ENCODE measurements at regions not wholly inside any gene's neighbourhood (a gene's known extent, or its start where the extent isn't known, plus 50 kb on each side); places are given as distances from the start of the nearest gene placed in this dataset.

- TF ChIP-seq ZNF280B (CRISPR knock-in tag; IDR thresholded peaks at IDR 0.05; ENCODE audit: borderline replicate concordance), result no peak
- TF ChIP-seq AGO1 (IDR thresholded peaks at IDR 0.05; ENCODE audit: low read depth, low read length, poor library complexity, severe bottlenecking), result no peak
- no peak for TF ChIP-seq ZNF652 (CRISPR knock-in tag; IDR thresholded peaks at IDR 0.05; ENCODE audit: borderline replicate concordance, low read depth)
- TF ChIP-seq SOX13 (IDR thresholded peaks at IDR 0.05), result no peak
- no peak for TF ChIP-seq SOX13 (CRISPR knock-in tag; conservative IDR thresholded peaks at IDR 0.05 in 1 of 2, IDR thresholded peaks at IDR 0.05 in 1 of 2)
- TF ChIP-seq EP300 (IDR thresholded peaks at IDR 0.05; ENCODE audit: low read depth in 2 of 2, low read length in 2 of 2), result no peak
- no peak for TF ChIP-seq EP300 (CRISPR knock-in tag; IDR thresholded peaks at IDR 0.05; ENCODE audit: borderline replicate concordance)
- no peak for TF ChIP-seq IRF2 (CRISPR knock-in tag; IDR thresholded peaks at IDR 0.05)
- TF ChIP-seq HNRNPLL (IDR thresholded peaks at IDR 0.05; ENCODE audit: low read depth, low read length, poor library complexity, severe bottlenecking), result no peak
These were observed 144.0 kb upstream of the OPCML start (continued) for GRCh38 chr11:133676265-133676664.

GRCh38 chr11:133669371-133670053, 137.2 kb upstream of the OPCML start:
- CTCF ChIA-PET (ENCODE audit: low intra/inter-chr PET ratio, low total read pairs), result no interaction called here
- H2AFZ ChIP-seq (ENCODE audit: low read length), result no peak overlapping the region
- H4K20me1 ChIP-seq (ENCODE audit: insufficient read depth, low read length), result no peaks in the 10 kb centered on the region
- no peaks in the 10 kb centered on the region for H3K36me3 ChIP-seq (replicated peaks in 1 of 2; ENCODE audit: control insufficient read depth in 1 of 2, insufficient read depth in 2 of 2, low read length in 2 of 2)
- H3K4me3 ChIP-seq (replicated peaks in 1 of 3; ENCODE audit: insufficient read depth in 1 of 3, low read depth in 2 of 3, low read length in 3 of 3), result no peak overlapping the region
- no peak overlapping the region for H3K27ac ChIP-seq (ENCODE audit: extremely low read length, insufficient read depth, low read length)
- H3K27me3 ChIP-seq (ENCODE audit: control insufficient read depth in 1 of 2, insufficient read depth in 2 of 2, low read length in 2 of 2), result no peaks in the 10 kb centered on the region
- H3K79me2 ChIP-seq (ENCODE audit: insufficient read depth, low read length), result no peaks in the 10 kb centered on the region
- BruUV-seq (replicated peaks), result no TSS peak
- FAIRE-seq (no peak), DNase-seq (ENCODE audit: low spot score) (no peak), ATAC-seq (no peak)
- no peak overlapping the region for H3K4me2 ChIP-seq (ENCODE audit: low read depth, low read length)
- POLR2A ChIA-PET, result no interaction called here
- no peaks in the 10 kb centered on the region for H3K4me1 ChIP-seq (ENCODE audit: insufficient read depth, low read length)
- no peak overlapping the region for H3K9ac ChIP-seq (ENCODE audit: insufficient read depth, low read depth, low read length)
- no peaks in the 10 kb centered on the region for H3K9me3 ChIP-seq (ENCODE audit: low read length)
- in situ Hi-C loops (cut with HindIII; ENCODE audit: extremely low pct_ligation_motif_present, low pct_unique_long_range_greater_than_20kb) (no loop called here), intact Hi-C loops (cut with micrococcal nuclease; ENCODE audit: unreplicated experiment) (no loop called here)
- 69% methylated on average over 7 of the region's 12 CpGs for WGBS (ENCODE audit: low lambda C conversion rate)
- no peak for TF ChIP-seq MATR3 (CRISPR knock-in tag; IDR thresholded peaks at IDR 0.05)
- no peak for TF ChIP-seq ZNF24 (IDR thresholded peaks at IDR 0.05)
- no peak for TF ChIP-seq ZNF550 (CRISPR knock-in tag; IDR thresholded peaks at IDR 0.05; ENCODE audit: borderline replicate concordance)
- TF ChIP-seq ZNF337 (CRISPR knock-in tag; IDR thresholded peaks at IDR 0.05; ENCODE audit: borderline replicate concordance, low read depth), result no peak
- no peak for TF ChIP-seq ZNF850 (CRISPR knock-in tag; conservative IDR thresholded peaks at IDR 0.05)
- no peak for TF ChIP-seq CENPT (CRISPR knock-in tag; IDR thresholded peaks at IDR 0.05; ENCODE audit: low read depth)
- TF ChIP-seq FLYWCH1 (CRISPR knock-in tag; IDR thresholded peaks at IDR 0.05), result no peak
- TF ChIP-seq CHD4 (IDR thresholded peaks at IDR 0.05; ENCODE audit: borderline replicate concordance, low read length), result no peak
- no peak for TF ChIP-seq ZNF326 (CRISPR knock-in tag; IDR thresholded peaks at IDR 0.05; ENCODE audit: borderline replicate concordance)
- TF ChIP-seq SOX6 (IDR thresholded peaks at IDR 0.05), result no peak
- no peak for TF ChIP-seq SOX6 (CRISPR knock-in tag; IDR thresholded peaks at IDR 0.05)
- TF ChIP-seq TBP (CRISPR knock-in tag; IDR thresholded peaks at IDR 0.05), result no peak
- TF ChIP-seq, protein P1, sequence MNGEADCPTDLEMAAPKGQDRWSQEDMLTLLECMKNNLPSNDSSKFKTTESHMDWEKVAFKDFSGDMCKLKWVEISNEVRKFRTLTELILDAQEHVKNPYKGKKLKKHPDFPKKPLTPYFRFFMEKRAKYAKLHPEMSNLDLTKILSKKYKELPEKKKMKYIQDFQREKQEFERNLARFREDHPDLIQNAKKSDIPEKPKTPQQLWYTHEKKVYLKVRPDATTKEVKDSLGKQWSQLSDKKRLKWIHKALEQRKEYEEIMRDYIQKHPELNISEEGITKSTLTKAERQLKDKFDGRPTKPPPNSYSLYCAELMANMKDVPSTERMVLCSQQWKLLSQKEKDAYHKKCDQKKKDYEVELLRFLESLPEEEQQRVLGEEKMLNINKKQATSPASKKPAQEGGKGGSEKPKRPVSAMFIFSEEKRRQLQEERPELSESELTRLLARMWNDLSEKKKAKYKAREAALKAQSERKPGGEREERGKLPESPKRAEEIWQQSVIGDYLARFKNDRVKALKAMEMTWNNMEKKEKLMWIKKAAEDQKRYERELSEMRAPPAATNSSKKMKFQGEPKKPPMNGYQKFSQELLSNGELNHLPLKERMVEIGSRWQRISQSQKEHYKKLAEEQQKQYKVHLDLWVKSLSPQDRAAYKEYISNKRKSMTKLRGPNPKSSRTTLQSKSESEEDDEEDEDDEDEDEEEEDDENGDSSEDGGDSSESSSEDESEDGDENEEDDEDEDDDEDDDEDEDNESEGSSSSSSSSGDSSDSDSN (CRISPR knock-in tag; IDR thresholded peaks at IDR 0.05), result no peak
- TF ChIP-seq FOXA3 (CRISPR knock-in tag; IDR thresholded peaks at IDR 0.05), result no peak
